ENCODE measurements at regions not wholly inside any gene's neighbourhood (a gene's known extent, or its start where the extent isn't known, plus 50 kb on each side); places are given as distances from the start of the nearest gene placed in this dataset.

DNA sequence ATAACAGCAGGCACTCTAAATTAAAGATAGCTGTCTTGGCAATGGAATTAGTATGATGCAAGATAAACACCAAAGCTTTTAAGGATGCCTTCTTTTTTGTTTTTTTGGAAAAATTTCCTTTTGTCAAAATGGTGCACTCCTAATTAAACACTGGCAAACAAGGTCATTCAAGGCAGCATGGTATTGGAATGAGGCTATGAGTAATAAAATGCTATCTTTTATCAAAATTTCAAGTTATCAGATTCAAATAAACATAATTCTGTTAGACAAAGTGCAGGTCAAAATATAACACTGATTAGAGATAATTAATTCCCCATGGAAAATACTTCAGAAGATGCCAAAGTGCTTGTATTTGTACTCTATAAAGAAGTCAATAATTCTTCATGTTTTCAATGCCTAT lies 514.1 kb downstream of the TENT5A start (continued):
- TF ChIP-seq ZNF747 (tag by site-specific recombination; IDR thresholded peaks at IDR 0.05) = no peak
- no peak for TF ChIP-seq ZFHX2 (tag by site-specific recombination; conservative IDR thresholded peaks at IDR 0.05)
- TF ChIP-seq, protein P1, sequence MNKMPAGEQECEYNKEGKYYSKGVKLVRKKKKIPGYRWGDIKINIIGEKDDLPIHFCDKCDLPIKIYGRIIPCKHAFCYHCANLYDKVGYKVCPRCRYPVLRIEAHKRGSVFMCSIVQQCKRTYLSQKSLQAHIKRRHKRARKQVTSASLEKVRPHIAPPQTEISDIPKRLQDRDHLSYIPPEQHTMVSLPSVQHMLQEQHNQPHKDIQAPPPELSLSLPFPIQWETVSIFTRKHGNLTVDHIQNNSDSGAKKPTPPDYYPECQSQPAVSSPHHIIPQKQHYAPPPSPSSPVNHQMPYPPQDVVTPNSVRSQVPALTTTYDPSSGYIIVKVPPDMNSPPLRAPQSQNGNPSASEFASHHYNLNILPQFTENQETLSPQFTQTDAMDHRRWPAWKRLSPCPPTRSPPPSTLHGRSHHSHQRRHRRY (tag by site-specific recombination; IDR thresholded peaks at IDR 0.05) = no peak
- TF ChIP-seq, protein P2, sequence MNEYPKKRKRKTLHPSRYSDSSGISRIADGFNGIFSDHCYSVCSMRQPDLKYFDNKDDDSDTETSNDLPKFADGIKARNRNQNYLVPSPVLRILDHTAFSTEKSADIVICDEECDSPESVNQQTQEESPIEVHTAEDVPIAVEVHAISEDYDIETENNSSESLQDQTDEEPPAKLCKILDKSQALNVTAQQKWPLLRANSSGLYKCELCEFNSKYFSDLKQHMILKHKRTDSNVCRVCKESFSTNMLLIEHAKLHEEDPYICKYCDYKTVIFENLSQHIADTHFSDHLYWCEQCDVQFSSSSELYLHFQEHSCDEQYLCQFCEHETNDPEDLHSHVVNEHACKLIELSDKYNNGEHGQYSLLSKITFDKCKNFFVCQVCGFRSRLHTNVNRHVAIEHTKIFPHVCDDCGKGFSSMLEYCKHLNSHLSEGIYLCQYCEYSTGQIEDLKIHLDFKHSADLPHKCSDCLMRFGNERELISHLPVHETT (tag by site-specific recombination; IDR thresholded peaks at IDR 0.05) = no peak
- TF ChIP-seq, protein P3, sequence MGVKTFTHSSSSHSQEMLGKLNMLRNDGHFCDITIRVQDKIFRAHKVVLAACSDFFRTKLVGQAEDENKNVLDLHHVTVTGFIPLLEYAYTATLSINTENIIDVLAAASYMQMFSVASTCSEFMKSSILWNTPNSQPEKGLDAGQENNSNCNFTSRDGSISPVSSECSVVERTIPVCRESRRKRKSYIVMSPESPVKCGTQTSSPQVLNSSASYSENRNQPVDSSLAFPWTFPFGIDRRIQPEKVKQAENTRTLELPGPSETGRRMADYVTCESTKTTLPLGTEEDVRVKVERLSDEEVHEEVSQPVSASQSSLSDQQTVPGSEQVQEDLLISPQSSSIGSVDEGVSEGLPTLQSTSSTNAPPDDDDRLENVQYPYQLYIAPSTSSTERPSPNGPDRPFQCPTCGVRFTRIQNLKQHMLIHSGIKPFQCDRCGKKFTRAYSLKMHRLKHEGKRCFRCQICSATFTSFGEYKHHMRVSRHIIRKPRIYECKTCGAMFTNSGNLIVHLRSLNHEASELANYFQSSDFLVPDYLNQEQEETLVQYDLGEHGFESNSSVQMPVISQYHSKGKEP (tag by site-specific recombination; IDR thresholded peaks at IDR 0.05) = no peak
- TF ChIP-seq ZNF202 (tag by site-specific recombination; IDR thresholded peaks at IDR 0.05; ENCODE audit: borderline replicate concordance) = no peak
- TF ChIP-seq SCRT2 (tag by site-specific recombination; IDR thresholded peaks at IDR 0.05) = no peak

DNA sequence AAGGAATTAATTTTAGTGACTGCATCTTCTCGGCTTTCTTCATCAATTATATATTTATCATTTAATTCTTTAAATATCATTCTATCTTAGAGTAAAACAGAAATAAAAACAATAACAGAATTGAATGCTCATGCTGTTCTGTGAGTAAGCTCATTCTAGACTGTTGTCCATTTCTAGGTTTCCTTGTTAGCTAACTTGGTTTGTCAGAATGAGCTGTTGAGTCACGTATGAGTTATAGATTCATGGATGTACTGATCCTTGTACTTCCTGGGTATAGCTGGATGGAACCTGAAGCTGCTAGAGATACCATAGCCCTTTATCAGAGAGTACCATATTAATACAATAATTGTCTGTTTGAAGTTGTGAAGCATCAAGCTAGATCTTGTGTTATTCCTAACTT lies 515.3 kb downstream of the TENT5A start:
- Histone ChIP-seq H3K36me3 (ENCODE audit: control insufficient read depth in 2 of 2, insufficient read depth in 1 of 2, low read length in 2 of 2) (no peaks in the 10 kb centered on the region), H3K4me1 (ENCODE audit: control insufficient read depth, insufficient read depth, low read length) (no peaks in the 10 kb centered on the region), H3K4me3 (ENCODE audit: low read depth, low read length) (no peak overlapping the region), H3K27ac (ENCODE audit: extremely low read depth, low read depth, low read length) (no peak overlapping the region), H3K9me3 (ENCODE audit: control insufficient read depth, insufficient read depth, low read depth, low read length) (no peaks in the 10 kb centered on the region)
- CTCF ChIA-PET = interaction anchor here (0.6 kb wide), 1 partner anchor 494 kb away, joined by 3 read pairs; no protein-coding TSS in a partner anchor
- TF ChIP-seq ZSCAN16 (tag by site-specific recombination; IDR thresholded peaks at IDR 0.05) (no peak), ZNF629 (tag by site-specific recombination; IDR thresholded peaks at IDR 0.05) (no peak), ZNF221 (tag by site-specific recombination; IDR thresholded peaks at IDR 0.05; ENCODE audit: borderline replicate concordance) (no peak), HOXC10 (CRISPR knock-in tag; IDR thresholded peaks at IDR 0.05) (no peak), ZBTB1 (tag by site-specific recombination; IDR thresholded peaks at IDR 0.05) (no peak), ZNF311 (tag by site-specific recombination; IDR thresholded peaks at IDR 0.05; ENCODE audit: borderline replicate concordance) (no peak), ZNF664 (tag by site-specific recombination; IDR thresholded peaks at IDR 0.05) (no peak), SP2 (tag by site-specific recombination; IDR thresholded peaks at IDR 0.05) (no peak), MYNN (tag by site-specific recombination; IDR thresholded peaks at IDR 0.05; ENCODE audit: borderline replicate concordance) (no peak), SP7 (tag by site-specific recombination; IDR thresholded peaks at IDR 0.05) (no peak), KLF8 (tag by site-specific recombination; IDR thresholded peaks at IDR 0.05) (no peak)
- TF ChIP-seq, protein P4, sequence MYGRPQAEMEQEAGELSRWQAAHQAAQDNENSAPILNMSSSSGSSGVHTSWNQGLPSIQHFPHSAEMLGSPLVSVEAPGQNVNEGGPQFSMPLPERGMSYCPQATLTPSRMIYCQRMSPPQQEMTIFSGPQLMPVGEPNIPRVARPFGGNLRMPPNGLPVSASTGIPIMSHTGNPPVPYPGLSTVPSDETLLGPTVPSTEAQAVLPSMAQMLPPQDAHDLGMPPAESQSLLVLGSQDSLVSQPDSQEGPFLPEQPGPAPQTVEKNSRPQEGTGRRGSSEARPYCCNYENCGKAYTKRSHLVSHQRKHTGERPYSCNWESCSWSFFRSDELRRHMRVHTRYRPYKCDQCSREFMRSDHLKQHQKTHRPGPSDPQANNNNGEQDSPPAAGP (tag by site-specific recombination; IDR thresholded peaks at IDR 0.05) = no peak
- TF ChIP-seq, protein P5, sequence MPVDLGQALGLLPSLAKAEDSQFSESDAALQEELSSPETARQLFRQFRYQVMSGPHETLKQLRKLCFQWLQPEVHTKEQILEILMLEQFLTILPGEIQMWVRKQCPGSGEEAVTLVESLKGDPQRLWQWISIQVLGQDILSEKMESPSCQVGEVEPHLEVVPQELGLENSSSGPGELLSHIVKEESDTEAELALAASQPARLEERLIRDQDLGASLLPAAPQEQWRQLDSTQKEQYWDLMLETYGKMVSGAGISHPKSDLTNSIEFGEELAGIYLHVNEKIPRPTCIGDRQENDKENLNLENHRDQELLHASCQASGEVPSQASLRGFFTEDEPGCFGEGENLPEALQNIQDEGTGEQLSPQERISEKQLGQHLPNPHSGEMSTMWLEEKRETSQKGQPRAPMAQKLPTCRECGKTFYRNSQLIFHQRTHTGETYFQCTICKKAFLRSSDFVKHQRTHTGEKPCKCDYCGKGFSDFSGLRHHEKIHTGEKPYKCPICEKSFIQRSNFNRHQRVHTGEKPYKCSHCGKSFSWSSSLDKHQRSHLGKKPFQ (tag by site-specific recombination; IDR thresholded peaks at IDR 0.05) = no peak
- POLR2A ChIA-PET = no interaction called here
